Muscle of leg (tissue), 3 donors: ENCODE measurements at regions not wholly inside any gene's neighbourhood (a gene's known extent, or its start where the extent isn't known, plus 50 kb on each side); places are given as distances from the start of the nearest gene placed in this dataset.

ENCODE experiments used
- DNase-seq: peaks from one replicate; pipeline ENCODE4 v3.0.0; 2013
- H3K27ac ChIP-seq: one replicate; pipeline ENCODE4 v1.5.1; 2013; ENCODE audit warnings: mild to moderate bottlenecking, low read length, control low read depth
- H3K27me3 ChIP-seq: one replicate; pipeline ENCODE4 v1.6.1; 2013; ENCODE audit warnings: low read length; ENCODE audit not compliant: control insufficient read depth, insufficient read depth
- H3K36me3 ChIP-seq: one replicate; pipeline ENCODE4 v1.6.1; 2013; ENCODE audit warnings: low read length; ENCODE audit not compliant: control insufficient read depth, insufficient read depth
- H3K4me1 ChIP-seq: one replicate; pipeline ENCODE4 v1.6.1; 2013; ENCODE audit warnings: low read length; ENCODE audit not compliant: control insufficient read depth, insufficient read depth
- H3K4me3 ChIP-seq: one replicate; pipeline ENCODE4 v1.5.1; 2013; ENCODE audit warnings: low read length, control low read depth
- H3K9me3 ChIP-seq: replicated peaks from 2 replicates; pipeline ENCODE4 v1.6.1; 2013; ENCODE audit warnings: low read depth, low read length; ENCODE audit not compliant: control insufficient read depth
- WGBS: methylation state at CpG from one replicate; pipeline ENCODE4 v1.1.5; 2013; ENCODE audit warnings: missing lambda C conversion rate; ENCODE audit not compliant: insufficient coverage; 5-methylcytosine and 5-hydroxymethylcytosine counted together

DNA sequence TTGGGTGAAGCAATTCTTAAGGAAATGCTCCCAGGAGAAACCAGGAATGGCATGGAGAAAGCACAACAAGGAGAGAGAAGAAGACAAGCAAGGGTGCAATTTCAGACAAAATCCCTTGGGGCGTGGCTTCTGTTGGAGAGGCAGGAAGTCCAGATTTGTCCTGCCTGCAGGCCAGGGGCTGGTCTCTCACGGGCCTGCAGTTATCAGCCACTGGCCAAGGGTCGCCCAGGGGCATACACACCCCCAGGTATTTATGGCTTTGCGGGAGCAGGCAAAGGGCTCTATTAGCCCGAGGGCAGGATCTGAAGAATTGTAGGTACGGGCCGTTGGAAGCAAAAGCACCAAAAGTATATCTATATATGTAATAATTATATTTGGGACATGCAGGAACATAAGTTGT is 87.7 kb downstream of the IYD start:
- Histone ChIP-seq H3K27ac (no peak overlapping the region), H3K27me3 (no peaks in the 10 kb centered on the region), H3K36me3 (no peaks in the 10 kb centered on the region), H3K4me3 (no peak overlapping the region), H3K9me3 (no peaks in the 10 kb centered on the region), H3K4me1 (peaks cover 19% of the 10 kb centered on the region)
- WGBS, result 75% methylated on average over 2 of the region's 7 CpGs
- DNase-seq, result no peak

DNA sequence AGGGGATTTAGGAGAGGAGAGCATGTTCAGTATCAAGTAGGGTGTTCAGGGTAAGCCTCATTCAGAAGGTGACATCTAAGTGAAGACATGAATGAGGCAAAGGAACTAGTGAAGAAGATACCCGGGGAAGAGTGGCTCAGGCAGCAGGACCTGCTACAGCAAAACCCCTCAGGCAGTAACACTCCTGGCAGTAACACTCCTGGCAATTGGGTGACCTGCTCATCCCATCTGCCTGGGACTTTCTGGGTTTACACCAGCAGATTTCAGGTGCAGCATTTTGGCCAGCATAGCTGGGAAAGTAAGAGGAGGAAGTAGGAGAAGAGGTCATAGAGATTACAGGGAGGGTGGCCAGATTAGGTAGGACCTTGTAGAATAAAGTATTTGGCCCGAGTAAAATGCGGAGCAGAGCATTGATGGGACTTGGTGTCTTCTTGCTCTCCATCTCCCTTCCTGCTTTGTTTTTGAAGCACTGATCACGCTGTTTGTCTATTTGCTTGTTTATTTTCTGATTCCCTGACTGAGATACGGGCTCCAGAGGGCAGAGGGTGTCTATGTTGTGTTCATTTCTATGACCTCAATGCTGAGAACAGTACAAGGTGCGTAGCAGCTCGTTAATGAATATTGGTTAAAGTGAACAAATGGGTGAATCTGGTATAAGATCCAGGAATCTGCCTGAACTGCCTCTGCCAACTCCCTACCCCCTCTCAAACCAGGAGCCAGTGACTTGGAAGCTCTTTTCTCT is 88.3 kb downstream of the IYD start:
- WGBS, result 43% methylated on average over 1 of the region's 7 CpGs
- Histone ChIP-seq H3K9me3 (no peaks in the 10 kb centered on the region), H3K4me1 (peaks cover 13% of the 10 kb centered on the region), H3K27me3 (no peaks in the 10 kb centered on the region), H3K4me3 (no peak overlapping the region), H3K27ac (no peak overlapping the region), H3K36me3 (no peaks in the 10 kb centered on the region)
- DNase-seq, result no peak

DNA sequence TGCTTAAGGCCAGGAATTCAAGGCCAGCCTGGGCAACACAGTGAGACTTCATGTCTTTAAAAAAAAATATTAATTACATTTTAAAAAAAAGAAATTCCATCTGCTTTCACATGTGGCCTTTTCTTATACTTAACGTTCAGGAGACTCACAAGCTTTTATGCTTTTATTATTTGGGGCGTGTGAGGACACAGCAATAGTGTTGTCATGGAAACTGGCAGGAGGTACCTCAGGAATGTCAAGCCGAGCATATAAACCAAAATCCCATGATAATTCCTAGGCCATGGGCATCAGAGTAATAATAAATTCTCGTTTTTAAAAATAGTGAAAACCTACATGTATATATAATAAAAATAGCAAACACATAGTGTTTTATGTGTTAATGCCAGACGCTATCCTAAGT is 89.8 kb downstream of the IYD start:
- WGBS, result no CpG with 5 or more reads among the region's 5 CpGs
- no peaks in the 10 kb centered on the region for H3K27me3 ChIP-seq
- H3K4me3 ChIP-seq, result no peak overlapping the region
- H3K4me1 ChIP-seq, result no peaks in the 10 kb centered on the region
- no peaks in the 10 kb centered on the region for H3K36me3 ChIP-seq
- no peak for DNase-seq
- H3K27ac ChIP-seq, result no peak overlapping the region
- H3K9me3 ChIP-seq, result no peaks in the 10 kb centered on the region

DNA sequence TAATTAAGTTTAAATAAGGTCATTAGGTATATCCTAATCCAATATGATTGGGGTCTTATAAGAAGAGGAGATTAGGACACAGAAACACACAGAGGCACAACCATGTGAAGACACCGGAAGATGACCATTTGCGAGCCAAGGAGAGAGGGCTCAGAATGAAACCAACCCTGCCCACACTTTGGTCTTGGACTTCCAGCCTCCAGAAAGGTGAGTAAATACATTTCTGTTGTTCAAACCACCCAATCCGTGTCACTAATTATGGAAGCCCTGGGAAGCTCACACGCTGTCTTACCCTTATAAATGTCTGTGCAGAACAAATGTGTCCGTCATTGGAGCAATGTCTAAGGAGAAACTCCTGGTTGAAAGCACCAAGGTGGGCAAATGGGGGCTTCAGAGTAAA is 95.0 kb downstream of the IYD start:
- Histone ChIP-seq H3K27ac (no peak overlapping the region), H3K9me3 (no peaks in the 10 kb centered on the region), H3K27me3 (no peaks in the 10 kb centered on the region), H3K4me3 (no peak overlapping the region), H3K4me1 (no peaks in the 10 kb centered on the region), H3K36me3 (no peaks in the 10 kb centered on the region)
- WGBS, result 97% methylated on average over 4 of the region's 5 CpGs
- no peak for DNase-seq

DNA sequence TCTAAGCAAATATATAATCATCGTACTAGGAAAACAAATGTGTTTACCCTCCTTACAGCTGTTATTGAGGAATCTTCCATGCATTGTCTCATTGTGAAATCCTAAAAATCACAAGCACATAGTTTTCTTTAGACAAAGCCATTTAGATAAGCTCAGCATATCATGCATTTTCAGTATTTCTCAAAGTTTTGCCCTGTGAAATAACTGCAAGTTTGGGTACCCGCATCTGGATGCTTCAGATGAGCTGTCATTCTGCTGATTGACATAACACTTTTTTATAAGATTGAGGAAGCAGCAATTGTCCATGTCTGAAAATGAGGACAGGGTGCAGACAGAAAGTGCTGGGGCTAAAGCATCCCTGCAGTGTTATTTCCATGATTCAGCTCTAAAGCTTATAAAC is 96.2 kb downstream of the IYD start:
- Histone ChIP-seq H3K36me3 (no peaks in the 10 kb centered on the region), H3K4me3 (no peak overlapping the region), H3K9me3 (no peaks in the 10 kb centered on the region), H3K4me1 (no peaks in the 10 kb centered on the region), H3K27me3 (no peaks in the 10 kb centered on the region), H3K27ac (no peak overlapping the region)
- DNase-seq, result no peak
- WGBS, result 88% methylated on average over 1 of the region's 2 CpGs

DNA sequence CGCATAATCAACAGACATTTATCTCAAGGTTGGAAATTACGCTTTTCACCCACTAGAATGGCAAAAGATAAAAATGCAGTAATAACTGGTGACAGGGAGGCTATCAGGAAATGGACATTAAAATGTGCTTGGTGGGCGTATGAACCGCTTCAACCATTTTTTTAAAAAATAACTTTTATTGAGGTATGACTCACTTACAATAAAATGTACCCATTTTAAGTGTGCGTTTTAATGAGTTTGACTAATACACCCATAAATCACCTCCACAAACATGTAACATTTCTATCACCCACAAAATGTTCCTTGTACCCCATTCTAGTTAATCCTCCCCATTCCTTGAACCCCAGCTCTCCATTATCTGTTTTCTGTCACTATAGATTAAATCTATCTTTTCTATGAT is 96.8 kb downstream of the IYD start:
- Histone ChIP-seq H3K4me3 (no peak overlapping the region), H3K9me3 (no peaks in the 10 kb centered on the region), H3K36me3 (no peaks in the 10 kb centered on the region), H3K4me1 (no peaks in the 10 kb centered on the region), H3K27ac (no peak overlapping the region), H3K27me3 (no peaks in the 10 kb centered on the region)
- WGBS, result no CpG with 5 or more reads among the region's 5 CpGs
- DNase-seq, result no peak

DNA sequence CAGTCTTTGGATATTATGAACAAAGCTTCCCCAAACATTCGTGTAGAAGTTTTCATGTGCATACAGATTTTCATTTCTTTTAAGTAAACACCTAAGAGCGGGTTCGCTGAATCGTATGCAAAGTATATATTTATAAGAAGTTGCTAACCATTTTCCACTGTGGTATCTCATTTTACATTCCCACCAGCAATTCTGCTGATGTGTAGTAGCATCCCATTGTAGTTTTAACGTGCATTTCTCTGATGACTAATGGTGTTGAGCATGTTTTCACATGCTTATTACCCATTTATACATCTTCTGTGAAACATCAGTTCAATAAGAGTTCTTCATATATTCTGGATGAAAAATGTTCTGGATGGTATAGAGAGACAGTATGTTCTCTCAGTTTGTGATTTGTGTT is 97.4 kb downstream of the IYD start:
- Histone ChIP-seq H3K4me1 (no peaks in the 10 kb centered on the region), H3K36me3 (no peaks in the 10 kb centered on the region), H3K4me3 (no peak overlapping the region), H3K9me3 (no peaks in the 10 kb centered on the region), H3K27me3 (no peaks in the 10 kb centered on the region), H3K27ac (no peak overlapping the region)
- DNase-seq, result no peak
- WGBS, result no CpG with 5 or more reads among the region's 5 CpGs

DNA sequence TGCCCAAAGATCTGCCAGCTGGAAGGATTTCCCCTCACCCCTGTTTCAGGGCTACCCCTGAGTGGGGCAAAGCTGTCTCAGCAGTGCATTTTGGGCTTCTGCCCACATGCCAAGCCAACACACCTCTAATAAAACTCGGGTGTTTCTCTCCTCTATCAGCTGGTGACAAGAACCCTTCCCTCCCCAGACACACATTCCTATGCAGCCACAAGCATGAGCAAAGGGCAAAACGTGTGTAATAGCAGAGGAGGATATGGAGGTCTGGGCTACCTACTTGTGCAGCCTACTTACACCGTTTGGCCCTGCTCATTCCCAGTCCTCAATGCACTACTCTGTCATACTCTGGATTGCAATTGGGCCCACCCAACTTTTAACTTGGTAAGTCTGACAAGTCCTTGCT is 101.3 kb downstream of the IYD start:
- no CpG with 5 or more reads among the region's 3 CpGs for WGBS
- DNase-seq, result no peak
- Histone ChIP-seq H3K36me3 (no peaks in the 10 kb centered on the region), H3K27ac (no peak overlapping the region), H3K9me3 (no peaks in the 10 kb centered on the region), H3K4me1 (no peaks in the 10 kb centered on the region), H3K4me3 (no peak overlapping the region), H3K27me3 (no peaks in the 10 kb centered on the region)

DNA sequence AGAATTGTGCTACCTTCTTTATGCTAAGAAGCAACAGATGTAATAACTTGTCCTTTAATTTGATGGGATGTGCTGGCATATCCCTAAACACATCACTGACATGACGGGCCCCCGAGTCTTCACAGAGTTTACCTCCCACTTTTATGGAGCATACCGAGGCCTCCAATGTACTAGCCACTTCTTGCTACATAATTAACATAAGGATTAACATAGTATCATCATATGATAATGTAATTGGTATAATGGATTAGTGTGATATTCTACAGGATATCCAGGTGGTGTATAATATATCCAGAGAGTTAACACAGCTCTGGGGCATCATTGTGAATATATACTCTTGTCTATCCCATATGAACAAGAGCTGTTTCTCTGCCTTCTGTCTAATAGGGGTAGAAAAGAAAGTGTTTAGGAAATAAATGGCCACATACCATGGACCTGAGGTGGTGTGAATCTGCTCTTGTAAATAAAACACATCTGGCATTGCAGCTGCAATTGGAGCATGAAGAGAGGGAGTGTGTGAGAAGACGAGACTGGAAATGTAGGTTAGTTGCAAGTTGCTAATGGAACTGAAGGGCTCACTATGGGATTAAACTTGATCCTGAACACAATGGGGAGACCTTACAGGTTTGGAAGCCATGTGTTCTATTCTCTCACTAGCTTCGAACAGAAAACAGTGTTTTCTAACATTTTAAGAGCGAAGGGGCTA is 102.3 kb downstream of the IYD start:
- peak; percentile 80 for DNase-seq
- 63% methylated on average over 3 of the region's 6 CpGs for WGBS
- no peaks in the 10 kb centered on the region for H3K4me1 ChIP-seq
- no peaks in the 10 kb centered on the region for H3K9me3 ChIP-seq
- H3K4me3 ChIP-seq, result no peak overlapping the region
- H3K27ac ChIP-seq, result peak overlapping the region; percentile 55
- H3K36me3 ChIP-seq, result no peaks in the 10 kb centered on the region
- no peaks in the 10 kb centered on the region for H3K27me3 ChIP-seq

DNA sequence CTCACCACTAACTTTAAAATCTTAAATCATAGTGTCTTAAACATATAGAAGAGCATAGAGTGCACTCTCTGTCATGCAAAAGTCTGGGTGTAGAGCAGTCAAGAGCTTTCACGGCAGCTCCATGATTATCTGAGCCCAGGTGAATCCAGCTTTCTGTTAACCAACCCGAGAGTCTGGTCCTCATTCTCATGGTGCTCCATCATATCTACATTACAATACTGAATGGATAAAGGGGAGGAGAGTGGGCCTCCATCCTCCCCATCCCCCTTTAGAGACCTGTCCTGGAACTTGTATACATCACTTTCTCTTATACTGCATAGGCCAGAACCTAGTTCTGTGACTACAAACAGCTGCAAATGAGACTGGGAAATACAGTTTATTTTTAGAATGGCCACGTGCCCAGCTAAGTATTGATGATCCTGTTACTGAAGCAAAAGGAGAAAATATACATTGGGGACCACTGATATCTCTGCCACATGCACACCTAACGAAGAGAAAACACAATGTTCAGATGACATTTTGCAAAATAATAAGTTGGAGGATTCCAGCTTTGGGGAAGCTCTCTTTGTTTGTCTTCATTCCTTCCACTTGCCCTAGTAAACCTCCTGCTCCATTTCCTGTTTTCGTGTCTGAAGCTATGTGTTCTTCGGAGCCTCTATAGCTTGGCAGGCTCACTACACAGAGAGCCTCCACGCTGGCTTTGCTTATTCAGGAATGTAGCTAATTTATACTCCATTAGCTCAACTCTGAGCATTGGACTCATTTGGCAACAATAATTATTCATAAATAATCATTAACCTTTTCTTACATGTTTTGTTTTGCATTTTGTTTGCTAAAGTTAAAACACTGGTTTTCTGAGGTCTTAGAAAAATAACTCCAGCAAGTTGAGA is 110.1 kb downstream of the IYD start:
- peak overlapping the region; percentile 77 for H3K27ac ChIP-seq
- H3K36me3 ChIP-seq, result no peaks in the 10 kb centered on the region
- no CpG with 5 or more reads among the region's 7 CpGs for WGBS
- H3K9me3 ChIP-seq, result no peaks in the 10 kb centered on the region
- H3K27me3 ChIP-seq, result no peaks in the 10 kb centered on the region
- peaks cover 4% of the 10 kb centered on the region for H3K4me1 ChIP-seq
- peak; percentile 95 for DNase-seq
- no peak overlapping the region for H3K4me3 ChIP-seq
